ENCODE measurements at regions not wholly inside any gene's neighbourhood (a gene's known extent, or its start where the extent isn't known, plus 50 kb on each side); places are given as distances from the start of the nearest gene placed in this dataset.

DNA sequence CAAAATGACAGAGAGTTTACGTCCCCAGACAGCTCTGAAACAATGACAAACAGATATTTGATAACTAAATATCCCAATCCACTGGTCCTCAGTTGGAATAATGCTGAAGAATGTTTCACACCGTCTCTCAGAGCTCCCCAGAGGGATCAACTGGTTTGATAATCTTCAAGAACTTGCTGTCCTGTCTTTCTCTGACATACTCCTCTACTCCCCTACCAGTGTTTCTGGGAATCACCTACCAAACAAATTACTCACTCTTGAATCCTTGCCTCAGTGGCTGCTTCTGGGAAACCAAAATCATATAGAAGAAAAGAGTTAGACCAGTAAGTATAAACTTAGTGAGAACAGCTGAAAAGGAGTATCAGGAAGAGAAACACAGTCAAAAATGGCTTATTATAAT lies 469.7 kb upstream of the JAG1 start:
- no peak overlapping the region for H4K8ac ChIP-seq (ENCODE audit: low read depth, low read length)
- no peak overlapping the region for H3K4me3 ChIP-seq (ENCODE audit: low read length in 2 of 2)
- H2BK5ac ChIP-seq (ENCODE audit: low read length), result no peak overlapping the region
- H3K36me3 ChIP-seq (replicated peaks in 1 of 2; ENCODE audit: control insufficient read depth in 2 of 2, insufficient read depth in 2 of 2, low read length in 2 of 2), result no peaks in the 10 kb centered on the region
- H3K14ac ChIP-seq (ENCODE audit: low read length), result no peak overlapping the region
- no peak overlapping the region for H3K18ac ChIP-seq (ENCODE audit: low read length)
- no peak overlapping the region for H2BK120ac ChIP-seq (ENCODE audit: low read depth, low read length)
- H3K9me3 ChIP-seq (replicated peaks in 1 of 2; ENCODE audit: control insufficient read depth in 2 of 2, insufficient read depth in 1 of 2, low read depth in 1 of 2, low read length in 2 of 2), result no peaks in the 10 kb centered on the region
- peaks cover 0 to 1% of the 10 kb centered on the region in 2 donors for H3K4me1 ChIP-seq (ENCODE audit: control insufficient read depth in 2 of 2, insufficient read depth in 1 of 2, low read depth in 1 of 2, low read length in 2 of 2)
- DNase-seq (ENCODE audit: low spot score), result no peak
- no peak overlapping the region for H3K23ac ChIP-seq (ENCODE audit: low read depth, low read length, poor library complexity)
- no peak overlapping the region for H3K27ac ChIP-seq (replicated peaks; ENCODE audit: low read length)
- WGBS, 2 donors (ENCODE audit: extremely low coverage in 2 of 2, insufficient read length in 2 of 2, insufficient replicate concordance in 1 of 2), result no CpG with 5 or more reads among the region's 2 CpGs
- H4K91ac ChIP-seq (ENCODE audit: low read depth, low read length, poor library complexity), result no peak overlapping the region
- no peak overlapping the region for H2AK5ac ChIP-seq (ENCODE audit: low read depth, low read length)
- no peak overlapping the region for H2BK15ac ChIP-seq (ENCODE audit: low read length)
- H3K9ac ChIP-seq (ENCODE audit: low read depth, low read length, poor library complexity), result no peak overlapping the region
- H3K27me3 ChIP-seq (ENCODE audit: control insufficient read depth in 3 of 3, insufficient read depth in 3 of 3, low read depth in 1 of 3, low read length in 3 of 3), result no peaks in the 10 kb centered on the region
- H2BK12ac ChIP-seq (ENCODE audit: low read length), result no peak overlapping the region
- no peak overlapping the region for H3K4me2 ChIP-seq (ENCODE audit: insufficient read depth, low read length, poor library complexity, severe bottlenecking)
- no peak overlapping the region for H2AFZ ChIP-seq (ENCODE audit: low read length)
- no peaks in the 10 kb centered on the region for H3K79me1 ChIP-seq (ENCODE audit: low read depth, low read length)
- no peak overlapping the region for H3K4ac ChIP-seq (ENCODE audit: low read length)

DNA sequence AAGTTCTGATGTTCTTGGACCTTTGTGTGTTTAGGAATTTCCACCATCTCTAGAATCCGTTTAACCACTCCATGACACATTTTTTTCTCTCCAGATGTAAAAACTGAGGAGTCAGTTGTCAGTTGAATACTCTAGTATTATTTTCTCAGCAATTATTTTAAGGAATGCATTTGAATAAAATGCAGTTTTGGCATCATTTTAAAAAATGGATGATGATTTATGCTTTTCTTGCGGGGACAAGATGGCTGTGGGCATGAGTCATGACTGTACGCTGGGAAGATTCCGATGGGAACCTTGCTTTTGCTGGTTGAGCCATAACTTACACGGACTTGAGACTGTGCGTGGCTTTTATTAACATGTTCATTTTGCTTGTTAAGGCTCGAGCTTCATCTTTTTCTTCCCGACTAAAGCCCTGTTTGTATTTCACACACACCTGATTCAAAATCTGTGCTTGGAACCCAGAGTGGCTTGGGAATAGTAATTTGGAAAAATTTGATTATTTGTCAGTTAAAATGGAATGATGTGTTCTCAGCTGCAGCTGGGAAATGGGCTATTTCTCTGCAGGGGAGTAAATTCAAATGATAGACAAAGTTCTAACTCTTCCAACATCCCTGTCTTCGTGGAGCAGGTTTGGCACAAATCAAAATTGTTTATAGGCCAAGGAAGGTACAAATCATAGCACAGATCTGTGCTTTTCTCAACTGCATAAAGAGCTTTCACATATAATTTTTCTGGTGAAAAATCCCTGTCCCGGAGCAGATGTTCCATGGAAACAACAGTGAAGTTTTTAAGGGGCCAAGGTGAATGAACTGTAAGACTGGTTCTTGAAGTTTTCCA lies 470.5 kb upstream of the JAG1 start:
- H2BK15ac ChIP-seq (ENCODE audit: low read length), result no peak overlapping the region
- H3K4ac ChIP-seq (ENCODE audit: low read length), result no peak overlapping the region
- no peak overlapping the region for H3K4me2 ChIP-seq (ENCODE audit: insufficient read depth, low read length, poor library complexity, severe bottlenecking)
- no peak overlapping the region for H3K23ac ChIP-seq (ENCODE audit: low read depth, low read length, poor library complexity)
- H3K9me3 ChIP-seq (replicated peaks in 1 of 2; ENCODE audit: control insufficient read depth in 2 of 2, insufficient read depth in 1 of 2, low read depth in 1 of 2, low read length in 2 of 2), result no peaks in the 10 kb centered on the region
- H3K14ac ChIP-seq (ENCODE audit: low read length), result no peak overlapping the region
- no peaks in the 10 kb centered on the region for H3K79me1 ChIP-seq (ENCODE audit: low read depth, low read length)
- no CpG with 5 or more reads among the region's 10 CpGs for WGBS, 2 donors (ENCODE audit: extremely low coverage in 2 of 2, insufficient read length in 2 of 2, insufficient replicate concordance in 1 of 2)
- no peak overlapping the region for H4K91ac ChIP-seq (ENCODE audit: low read depth, low read length, poor library complexity)
- no peak overlapping the region for H2AK5ac ChIP-seq (ENCODE audit: low read depth, low read length)
- H3K9ac ChIP-seq (ENCODE audit: low read depth, low read length, poor library complexity), result no peak overlapping the region
- H3K18ac ChIP-seq (ENCODE audit: low read length), result no peak overlapping the region
- no peak overlapping the region for H2BK5ac ChIP-seq (ENCODE audit: low read length)
- H2BK120ac ChIP-seq (ENCODE audit: low read depth, low read length), result no peak overlapping the region
- DNase-seq (ENCODE audit: low spot score), result no peak
- H3K36me3 ChIP-seq (replicated peaks in 1 of 2; ENCODE audit: control insufficient read depth in 2 of 2, insufficient read depth in 2 of 2, low read length in 2 of 2), result no peaks in the 10 kb centered on the region
- H2AFZ ChIP-seq (ENCODE audit: low read length), result no peak overlapping the region
- H3K4me1 ChIP-seq (ENCODE audit: control insufficient read depth in 2 of 2, insufficient read depth in 1 of 2, low read depth in 1 of 2, low read length in 2 of 2), result peaks cover 0 to 1% of the 10 kb centered on the region in 2 donors
- no peak overlapping the region for H4K8ac ChIP-seq (ENCODE audit: low read depth, low read length)
- no peak overlapping the region for H2BK12ac ChIP-seq (ENCODE audit: low read length)
- no peaks in the 10 kb centered on the region for H3K27me3 ChIP-seq (ENCODE audit: control insufficient read depth in 3 of 3, insufficient read depth in 3 of 3, low read depth in 1 of 3, low read length in 3 of 3)
- H3K27ac ChIP-seq (replicated peaks; ENCODE audit: low read length), result no peak overlapping the region
- H3K4me3 ChIP-seq (ENCODE audit: low read length in 2 of 2), result no peak overlapping the region

DNA sequence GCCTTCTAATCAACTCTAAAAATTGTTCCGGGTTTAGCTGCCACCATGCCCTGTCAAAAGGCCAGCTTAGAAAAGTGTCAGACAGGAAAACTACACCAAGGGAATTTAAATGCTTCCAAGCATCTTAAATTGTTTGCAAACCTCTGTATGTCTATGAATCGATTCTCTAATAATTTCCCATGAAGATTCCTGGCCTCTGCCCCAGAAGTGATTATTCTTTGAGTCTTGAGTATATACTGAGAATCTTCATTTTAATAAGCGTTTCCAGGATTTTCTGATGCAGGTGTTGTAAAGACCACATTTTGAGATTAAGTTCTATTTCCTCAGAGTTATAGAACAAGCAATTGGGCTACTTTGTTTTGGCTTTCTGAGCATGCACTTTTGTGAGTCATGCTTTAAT lies 471.8 kb upstream of the JAG1 start:
- Histone ChIP-seq H2BK15ac (ENCODE audit: low read length) (no peak overlapping the region), H3K4me1 (ENCODE audit: control insufficient read depth in 2 of 2, insufficient read depth in 1 of 2, low read depth in 1 of 2, low read length in 2 of 2) (no peaks in the 10 kb centered on the region), H3K4me2 (ENCODE audit: insufficient read depth, low read length, poor library complexity, severe bottlenecking) (no peak overlapping the region), H3K18ac (ENCODE audit: low read length) (no peak overlapping the region), H3K79me1 (ENCODE audit: low read depth, low read length) (no peaks in the 10 kb centered on the region), H2BK12ac (ENCODE audit: low read length) (no peak overlapping the region), H3K23ac (ENCODE audit: low read depth, low read length, poor library complexity) (no peak overlapping the region), H3K9me3 (replicated peaks in 1 of 2; ENCODE audit: control insufficient read depth in 2 of 2, insufficient read depth in 1 of 2, low read depth in 1 of 2, low read length in 2 of 2) (no peaks in the 10 kb centered on the region), H3K4me3 (ENCODE audit: low read length in 2 of 2) (no peak overlapping the region), H4K8ac (ENCODE audit: low read depth, low read length) (no peak overlapping the region), H3K36me3 (replicated peaks in 1 of 2; ENCODE audit: control insufficient read depth in 2 of 2, insufficient read depth in 2 of 2, low read length in 2 of 2) (no peaks in the 10 kb centered on the region), H2BK5ac (ENCODE audit: low read length) (no peak overlapping the region), H2AK5ac (ENCODE audit: low read depth, low read length) (no peak overlapping the region), H3K9ac (ENCODE audit: low read depth, low read length, poor library complexity) (no peak overlapping the region), H3K27me3 (ENCODE audit: control insufficient read depth in 3 of 3, insufficient read depth in 3 of 3, low read depth in 1 of 3, low read length in 3 of 3) (no peaks in the 10 kb centered on the region), H3K27ac (replicated peaks; ENCODE audit: low read length) (no peak overlapping the region), H2AFZ (ENCODE audit: low read length) (no peak overlapping the region), H2BK120ac (ENCODE audit: low read depth, low read length) (no peak overlapping the region), H4K91ac (ENCODE audit: low read depth, low read length, poor library complexity) (no peak overlapping the region), H3K4ac (ENCODE audit: low read length) (no peak overlapping the region), H3K14ac (ENCODE audit: low read length) (no peak overlapping the region)
- no peak for DNase-seq (ENCODE audit: low spot score)
- no CpG with 5 or more reads among the region's 3 CpGs for WGBS, 2 donors (ENCODE audit: extremely low coverage in 2 of 2, insufficient read length in 2 of 2, insufficient replicate concordance in 1 of 2)

DNA sequence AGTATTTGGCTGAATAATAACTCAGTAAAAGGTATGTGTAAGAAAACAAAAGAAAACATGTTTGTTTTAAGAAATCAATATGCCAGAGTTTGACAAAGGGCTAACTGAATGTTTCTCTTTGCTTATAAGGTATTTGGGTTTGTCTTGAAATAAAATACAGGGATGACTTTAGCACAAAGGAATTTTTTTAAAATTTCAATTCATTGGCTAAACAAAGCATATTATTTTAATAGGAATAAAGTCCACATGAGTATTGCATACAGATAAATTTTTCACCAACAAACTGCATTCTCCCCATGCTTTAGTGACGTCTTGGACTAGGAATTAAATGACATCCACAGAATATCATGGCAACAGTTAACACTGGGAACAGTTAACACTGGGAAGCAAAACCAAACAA lies 480.0 kb upstream of the JAG1 start:
- H3K36me3 ChIP-seq (replicated peaks in 1 of 2; ENCODE audit: control insufficient read depth in 2 of 2, insufficient read depth in 2 of 2, low read length in 2 of 2), result no peaks in the 10 kb centered on the region
- no peak overlapping the region for H2BK12ac ChIP-seq (ENCODE audit: low read length)
- H2AK5ac ChIP-seq (ENCODE audit: low read depth, low read length), result no peak overlapping the region
- no peak overlapping the region for H3K4me2 ChIP-seq (ENCODE audit: insufficient read depth, low read length, poor library complexity, severe bottlenecking)
- H3K9ac ChIP-seq (ENCODE audit: low read depth, low read length, poor library complexity), result no peak overlapping the region
- no peaks in the 10 kb centered on the region for H3K4me1 ChIP-seq (ENCODE audit: control insufficient read depth in 2 of 2, insufficient read depth in 1 of 2, low read depth in 1 of 2, low read length in 2 of 2)
- H3K27ac ChIP-seq (replicated peaks; ENCODE audit: low read length), result no peak overlapping the region
- no peak overlapping the region for H2BK120ac ChIP-seq (ENCODE audit: low read depth, low read length)
- H3K9me3 ChIP-seq (replicated peaks in 1 of 2; ENCODE audit: control insufficient read depth in 2 of 2, insufficient read depth in 1 of 2, low read depth in 1 of 2, low read length in 2 of 2), result no peaks in the 10 kb centered on the region
- no peak overlapping the region for H2AFZ ChIP-seq (ENCODE audit: low read length)
- H3K14ac ChIP-seq (ENCODE audit: low read length), result no peak overlapping the region
- H3K23ac ChIP-seq (ENCODE audit: low read depth, low read length, poor library complexity), result no peak overlapping the region
- no peak for DNase-seq (ENCODE audit: low spot score)
- WGBS, 2 donors (ENCODE audit: extremely low coverage in 2 of 2, insufficient read length in 2 of 2, insufficient replicate concordance in 1 of 2), result no CpG with 5 or more reads among the region's 1 CpG
- no peaks in the 10 kb centered on the region for H3K79me1 ChIP-seq (ENCODE audit: low read depth, low read length)
- no peak overlapping the region for H4K8ac ChIP-seq (ENCODE audit: low read depth, low read length)
- no peaks in the 10 kb centered on the region for H3K27me3 ChIP-seq (ENCODE audit: control insufficient read depth in 3 of 3, insufficient read depth in 3 of 3, low read depth in 1 of 3, low read length in 3 of 3)
- no peak overlapping the region for H4K91ac ChIP-seq (ENCODE audit: low read depth, low read length, poor library complexity)
- no peak overlapping the region for H2BK15ac ChIP-seq (ENCODE audit: low read length)
- H2BK5ac ChIP-seq (ENCODE audit: low read length), result no peak overlapping the region
- no peak overlapping the region for H3K4me3 ChIP-seq (ENCODE audit: low read length in 2 of 2)
- H3K4ac ChIP-seq (ENCODE audit: low read length), result no peak overlapping the region
- no peak overlapping the region for H3K18ac ChIP-seq (ENCODE audit: low read length)

Measured in neuronal stem cell (in vitro differentiated cells).